ENCODE measurements at regions not wholly inside any gene's neighbourhood (a gene's known extent, or its start where the extent isn't known, plus 50 kb on each side); places are given as distances from the start of the nearest gene placed in this dataset.
"Not testable (repeated sequence)": the region's sequence is repeated elsewhere in the genome, so short reads cannot be mapped to it uniquely, and the experiment has no call there.

DNA sequence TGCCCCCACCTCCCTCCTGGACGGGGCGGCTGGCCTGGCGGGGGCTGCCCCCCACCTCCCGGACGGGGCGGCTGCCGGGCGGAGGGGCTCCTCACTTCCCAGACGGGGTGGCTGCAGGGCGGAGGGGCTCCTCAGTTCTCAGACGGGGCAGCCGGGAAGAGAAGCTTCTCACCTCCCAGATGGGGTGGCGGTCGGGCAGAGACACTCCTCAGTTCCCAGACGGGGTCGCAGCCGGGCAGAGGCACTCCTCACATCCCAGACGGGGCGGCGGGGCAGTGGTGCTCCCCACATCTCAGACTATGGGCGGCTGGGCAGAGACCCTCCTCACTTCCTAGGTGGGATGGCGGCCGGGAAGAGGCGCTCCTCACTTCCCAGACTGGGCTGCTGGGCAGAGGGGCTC, 164.7 kb upstream of the ANKRD55 start:
- TF ChIP-seq, protein P1, sequence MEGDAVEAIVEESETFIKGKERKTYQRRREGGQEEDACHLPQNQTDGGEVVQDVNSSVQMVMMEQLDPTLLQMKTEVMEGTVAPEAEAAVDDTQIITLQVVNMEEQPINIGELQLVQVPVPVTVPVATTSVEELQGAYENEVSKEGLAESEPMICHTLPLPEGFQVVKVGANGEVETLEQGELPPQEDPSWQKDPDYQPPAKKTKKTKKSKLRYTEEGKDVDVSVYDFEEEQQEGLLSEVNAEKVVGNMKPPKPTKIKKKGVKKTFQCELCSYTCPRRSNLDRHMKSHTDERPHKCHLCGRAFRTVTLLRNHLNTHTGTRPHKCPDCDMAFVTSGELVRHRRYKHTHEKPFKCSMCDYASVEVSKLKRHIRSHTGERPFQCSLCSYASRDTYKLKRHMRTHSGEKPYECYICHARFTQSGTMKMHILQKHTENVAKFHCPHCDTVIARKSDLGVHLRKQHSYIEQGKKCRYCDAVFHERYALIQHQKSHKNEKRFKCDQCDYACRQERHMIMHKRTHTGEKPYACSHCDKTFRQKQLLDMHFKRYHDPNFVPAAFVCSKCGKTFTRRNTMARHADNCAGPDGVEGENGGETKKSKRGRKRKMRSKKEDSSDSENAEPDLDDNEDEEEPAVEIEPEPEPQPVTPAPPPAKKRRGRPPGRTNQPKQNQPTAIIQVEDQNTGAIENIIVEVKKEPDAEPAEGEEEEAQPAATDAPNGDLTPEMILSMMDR (conservative IDR thresholded peaks at IDR 0.05; ENCODE audit: low read depth, low read length): not testable (repeated sequence)
- not testable (repeated sequence) for TF ChIP-seq EZH2 (IDR thresholded peaks at IDR 0.05; ENCODE audit: borderline replicate concordance, low read depth, low read length, poor library complexity, severe bottlenecking)
